GM13977 (cell line): ENCODE measurements at regions not wholly inside any gene's neighbourhood (a gene's known extent, or its start where the extent isn't known, plus 50 kb on each side); places are given as distances from the start of the nearest gene placed in this dataset.
"Not testable (repeated sequence)": the region's sequence is repeated elsewhere in the genome, so short reads cannot be mapped to it uniquely, and the experiment has no call there.

Source experiments
- DNase-seq: peaks from one replicate; pipeline ENCODE4 v3.0.0; 2012; ENCODE audit warnings: low spot score
- CTCF ChIP-seq: IDR thresholded peaks from 2 replicates; pipeline ENCODE4 v1.5.1; 2012; ENCODE audit warnings: mild to moderate bottlenecking, control low read depth; ENCODE audit not compliant: insufficient read depth; ENCODE audit errors: extremely low read depth, missing control alignments
- in situ Hi-C: fragments of 300-500 bp; cut with MboI; formaldehyde crosslinking; loops from one replicate; pipeline ENCODE4 v1.12.0; 2022; ENCODE audit warnings: low sequenced_read_pairs, low pct_unique_long_range_greater_than_20kb, mixed read lengths, inconsistent platforms; ENCODE audit not compliant: unreplicated experiment

- DNase-seq = no peak
- TF ChIP-seq CTCF = no peak
- in situ Hi-C loops = no loop called here
Measured at GRCh38 chr2:216932863-216933548, 73.1 kb upstream of the TNP1 start.

GRCh38 chr2:216932113-216932862 lies 72.4 kb upstream of the TNP1 start:
- in situ Hi-C loops = no loop called here
- no peak for TF ChIP-seq CTCF
- DNase-seq = no peak

GRCh38 chr2:216930716-216931115 lies 70.9 kb upstream of the TNP1 start:
- DNase-seq = no peak
- in situ Hi-C loops = no loop called here
- TF ChIP-seq CTCF = no peak

- DNase-seq, in situ Hi-C loops: not testable (repeated sequence)
Measured at GRCh38 chr2:216929338-216929737, 69.5 kb upstream of the TNP1 start.

GRCh38 chr2:216927163-216927562 lies 67.3 kb upstream of the TNP1 start:
- DNase-seq = no peak
- in situ Hi-C loops = no loop called here
- TF ChIP-seq CTCF = no peak

GRCh38 chr2:216925636-216926366 lies 65.9 kb upstream of the TNP1 start:
- TF ChIP-seq CTCF = no peak
- in situ Hi-C loops = no loop called here
- DNase-seq = peak; percentile 16

- in situ Hi-C loops = no loop called here
- no peak for TF ChIP-seq CTCF
- DNase-seq = no peak
Measured at GRCh38 chr2:216925006-216925405, 65.1 kb upstream of the TNP1 start.
